Activated CD8-positive, alpha-beta memory T cell treated with anti-CD3 and anti-CD28 coated beads for 48 hours (primary cell): ENCODE measurements at regions not wholly inside any gene's neighbourhood (a gene's known extent, or its start where the extent isn't known, plus 50 kb on each side); places are given as distances from the start of the nearest gene placed in this dataset.
"Not testable (repeated sequence)": the region's sequence is repeated elsewhere in the genome, so short reads cannot be mapped to it uniquely, and the experiment has no call there.

Source experiments
- DNase-seq, 3 experiments: peaks; one replicate each; pipeline ENCODE4 v3.0.0-alpha.2; 2020; ENCODE audit warnings: low read depth in 2 of 3, low spot score in 2 of 3

DNA sequence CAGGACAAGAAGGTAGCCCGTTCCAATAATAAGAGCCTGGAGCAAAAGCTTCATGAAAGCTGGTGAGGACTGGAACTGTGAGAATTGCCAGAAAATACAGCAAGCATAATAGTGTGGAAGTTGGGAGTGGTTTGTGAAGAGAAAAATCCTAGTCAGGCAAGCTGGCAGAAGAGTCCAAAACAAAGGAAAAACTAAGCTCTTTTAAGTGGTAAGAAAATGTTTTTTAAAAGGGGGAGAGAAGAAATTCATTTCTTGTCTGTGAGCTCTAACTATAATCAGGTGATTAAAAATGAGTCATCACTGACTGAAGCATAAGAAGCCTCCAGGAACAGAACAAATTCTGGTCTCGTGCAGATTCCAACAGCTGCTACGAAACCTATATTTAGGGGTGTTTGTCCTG is 102.6 kb downstream of the CAAP1 start:
- no peak for DNase-seq

DNA sequence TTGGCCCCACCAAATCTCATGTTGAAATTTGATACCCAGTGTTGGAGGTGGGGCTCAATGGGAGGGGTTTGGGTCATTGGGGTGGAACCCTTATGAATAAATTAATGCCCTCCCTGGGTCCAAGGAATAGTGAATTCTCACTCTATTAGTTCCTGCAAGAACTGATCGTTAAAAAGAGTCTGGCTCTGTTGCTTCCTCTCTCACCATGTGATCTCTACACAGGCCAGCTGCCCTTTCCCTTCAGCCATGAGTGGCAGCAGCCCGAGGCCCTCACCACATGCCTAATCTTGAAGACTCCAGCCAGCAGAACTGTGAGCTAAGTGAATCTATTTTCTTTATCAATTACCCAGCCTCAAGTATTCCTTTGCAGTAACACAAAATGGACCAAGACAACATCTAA is 106.0 kb downstream of the CAAP1 start:
- DNase-seq: no peak

DNA sequence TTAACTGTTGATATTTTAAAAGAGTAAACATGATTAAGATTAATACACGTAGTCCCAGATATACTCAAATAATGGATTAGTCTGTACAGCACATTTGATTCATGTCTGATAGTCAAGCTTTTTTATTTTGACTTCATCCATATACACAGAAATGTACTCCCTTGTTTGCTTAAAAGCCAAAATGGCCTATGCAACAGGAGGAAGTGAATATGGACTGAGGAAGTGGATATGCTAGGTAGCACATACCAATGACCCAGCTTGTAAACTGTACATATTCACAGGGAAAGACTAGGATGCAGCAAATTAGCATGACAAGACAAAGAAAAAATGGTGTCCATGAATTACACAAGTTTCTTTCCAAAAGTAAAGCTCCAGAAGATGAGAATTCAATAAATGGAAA is 109.7 kb downstream of the CAAP1 start:
- no peak for DNase-seq

DNA sequence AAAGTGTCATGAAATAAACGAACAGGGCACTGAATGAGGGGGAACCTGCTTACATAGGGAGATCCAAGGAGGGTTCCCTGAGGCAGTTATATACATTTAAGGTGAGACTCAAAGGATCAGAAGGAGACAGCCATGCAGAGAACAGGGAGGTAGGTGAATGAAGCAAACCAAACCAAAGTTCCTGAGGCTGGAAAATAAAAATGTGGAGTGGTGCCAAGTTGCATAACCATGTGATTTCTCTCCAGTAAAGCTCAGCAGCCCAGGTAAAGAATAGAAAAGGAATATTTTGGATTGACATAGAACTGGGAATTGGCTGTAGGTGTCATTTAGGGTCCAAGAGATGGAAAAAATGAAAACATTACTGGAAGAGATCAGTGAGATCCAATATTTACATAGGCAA is 110.7 kb downstream of the CAAP1 start:
- no peak for DNase-seq

DNA sequence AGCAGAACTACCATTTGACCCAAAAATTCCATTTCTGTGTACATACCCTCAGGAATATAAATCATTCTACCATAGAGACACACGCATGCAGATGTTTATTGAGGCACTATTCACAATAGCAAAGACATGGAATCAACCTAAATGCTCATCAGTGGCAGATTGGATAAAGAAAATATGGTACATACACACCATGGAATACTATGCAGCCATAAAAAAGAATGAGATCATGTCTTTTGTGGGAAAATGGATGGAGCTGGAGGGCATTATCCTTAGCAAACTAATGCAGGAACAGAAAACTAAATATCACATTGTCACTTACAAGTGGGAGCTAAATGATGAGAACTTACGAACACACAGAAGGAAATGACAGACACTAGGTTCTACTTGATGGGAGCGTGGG is 112.3 kb downstream of the CAAP1 start:
- DNase-seq: not testable (repeated sequence)

DNA sequence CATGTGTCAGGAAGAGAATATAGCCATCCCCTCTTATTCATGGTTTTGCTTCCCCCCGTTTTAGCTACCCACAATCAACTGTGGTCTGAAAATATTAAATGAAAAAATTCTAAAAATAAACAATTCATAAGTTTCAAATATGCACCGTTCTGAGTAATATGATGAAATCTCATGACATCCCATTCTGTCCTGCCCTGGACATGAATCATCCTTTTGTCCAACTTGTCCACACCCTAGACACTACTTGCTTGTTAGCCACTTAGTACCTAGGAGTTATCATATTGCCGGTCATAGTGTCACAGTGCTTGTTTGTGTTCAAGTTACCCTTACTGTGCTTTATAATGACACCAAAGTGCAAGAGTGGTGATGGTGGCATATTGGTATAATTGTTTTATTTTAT is 113.5 kb downstream of the CAAP1 start:
- DNase-seq: no peak

DNA sequence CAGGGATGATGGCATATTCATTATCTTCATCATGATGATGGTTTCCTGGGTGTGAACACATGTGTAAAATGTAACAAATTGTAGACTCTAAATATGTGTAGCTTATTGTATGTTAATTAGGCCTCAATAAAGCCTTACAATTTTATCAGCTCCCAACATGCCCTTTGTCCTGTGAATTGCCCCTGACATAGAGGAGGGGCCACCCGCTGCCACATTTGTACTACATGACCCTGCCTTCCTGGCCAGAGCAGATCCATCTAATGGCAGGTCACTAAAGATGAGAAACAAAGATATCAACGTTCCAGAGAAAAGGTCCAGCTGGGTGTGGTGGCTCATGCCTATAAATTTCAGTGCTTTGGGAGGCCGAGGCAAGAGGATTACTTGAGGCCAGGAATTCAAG is 117.2 kb downstream of the CAAP1 start:
- no peak for DNase-seq

DNA sequence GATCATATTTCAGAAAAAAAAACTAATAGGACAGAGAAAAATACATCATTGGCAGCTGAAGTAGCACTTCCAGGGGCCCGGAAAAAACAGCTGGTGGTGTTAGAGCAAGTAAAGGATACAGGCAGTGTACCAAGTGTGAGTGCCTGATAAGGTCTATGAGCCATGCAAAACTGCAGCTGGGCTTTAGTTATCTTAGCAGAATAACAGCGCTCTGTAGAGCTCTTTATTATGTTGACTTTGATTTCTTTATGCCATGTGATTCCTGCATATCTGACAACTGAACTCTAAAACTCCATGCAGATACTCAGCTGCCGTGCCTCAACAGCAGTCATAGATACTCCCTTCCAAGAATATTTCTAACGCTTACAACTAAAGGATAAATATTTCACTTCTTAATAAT is 119.5 kb downstream of the CAAP1 start:
- no peak for DNase-seq

DNA sequence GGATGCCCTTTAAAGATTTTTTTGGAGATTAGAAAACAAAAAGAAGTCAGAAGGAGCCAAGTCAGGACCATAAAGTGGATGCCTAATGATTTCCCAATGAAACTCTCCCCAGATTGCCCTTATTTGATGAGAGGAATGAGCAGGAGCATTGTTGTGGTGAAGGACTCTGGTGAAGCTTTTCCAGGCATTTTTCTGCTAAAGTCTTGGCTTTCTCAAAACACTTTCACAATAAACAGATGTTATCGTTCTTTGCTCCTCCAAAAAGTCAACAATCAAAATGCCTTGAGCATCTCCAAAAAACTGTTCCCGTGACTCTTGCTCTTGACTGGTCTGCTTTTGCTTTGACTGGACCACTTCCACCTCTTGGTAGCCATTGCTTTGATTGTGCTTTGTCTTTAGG is 121.8 kb downstream of the CAAP1 start:
- no peak for DNase-seq

DNA sequence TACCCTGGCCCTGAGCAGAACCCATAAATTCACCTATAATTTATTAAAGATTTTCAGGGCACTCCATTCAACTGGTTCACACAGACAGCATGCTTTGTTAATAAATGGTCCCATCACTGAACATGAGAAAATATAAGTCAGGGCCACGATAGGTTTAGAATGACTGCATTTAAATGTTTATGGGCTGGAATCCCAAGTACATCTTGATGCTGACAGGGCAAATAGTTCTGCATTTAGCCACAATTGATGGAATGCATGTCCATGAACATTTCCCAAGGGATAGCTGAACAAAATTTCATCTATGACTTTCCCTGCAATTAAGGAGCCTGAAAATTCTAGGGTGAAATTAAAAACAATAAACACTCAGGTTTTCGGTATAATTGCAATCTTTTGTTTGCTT is 124.5 kb downstream of the CAAP1 start:
- no peak for DNase-seq

DNA sequence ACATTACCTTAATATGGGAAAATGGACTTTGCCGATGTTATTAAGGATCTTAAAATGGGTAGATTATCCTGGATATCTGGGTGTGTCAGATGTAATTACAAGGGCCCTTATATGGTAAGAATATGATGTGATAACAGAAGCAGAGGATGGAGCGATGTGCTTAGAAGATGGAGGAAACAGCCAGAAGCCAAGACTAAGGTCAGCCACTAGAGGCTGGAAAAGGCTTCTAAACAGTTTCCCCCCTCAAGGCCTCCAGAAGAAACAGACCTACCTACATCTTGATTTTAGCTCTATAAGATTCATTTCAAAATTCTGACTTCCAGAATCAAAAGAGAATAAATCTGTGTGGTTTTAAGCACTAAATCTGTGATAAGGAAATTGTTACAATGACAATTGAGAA is 131.9 kb downstream of the CAAP1 start:
- DNase-seq: no peak

DNA sequence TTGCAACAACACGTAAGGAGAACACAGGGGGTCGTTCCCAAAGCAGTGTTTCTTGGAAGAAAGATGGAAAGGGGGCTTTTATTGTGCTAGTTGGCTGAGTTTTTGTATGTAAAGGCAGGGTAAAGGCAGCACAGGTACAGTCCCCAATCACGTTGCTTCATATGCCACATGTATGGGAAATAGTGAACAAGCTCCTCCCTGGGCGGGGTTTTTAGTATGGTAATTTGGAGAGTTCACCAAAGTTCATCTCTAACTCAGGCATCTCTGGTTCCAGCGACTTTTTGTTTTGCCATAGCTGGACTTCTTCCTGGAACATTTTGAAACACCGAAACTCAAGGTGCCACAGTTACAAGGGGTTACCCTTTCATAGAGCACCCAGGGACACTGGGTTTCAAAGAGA is 133.9 kb downstream of the CAAP1 start:
- DNase-seq: no peak

DNA sequence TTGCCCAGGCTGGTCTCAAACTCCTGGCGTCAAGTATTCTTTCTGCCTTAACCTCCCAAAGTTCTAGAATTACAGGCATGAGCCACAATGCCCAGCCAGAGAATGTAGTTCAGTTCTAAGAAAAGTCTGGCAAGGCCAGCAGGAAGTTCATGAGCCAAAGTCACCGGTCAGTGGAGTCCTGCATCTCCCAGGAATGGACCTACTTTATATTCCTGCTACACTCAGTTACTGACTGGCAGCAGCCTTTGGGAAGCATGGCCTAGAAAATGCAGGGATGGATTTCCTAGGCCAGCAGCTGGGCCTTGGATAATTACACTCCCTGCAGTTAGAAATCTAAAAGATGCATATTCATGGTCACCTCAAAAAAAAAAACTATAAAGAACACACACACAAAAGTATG is 135.7 kb downstream of the CAAP1 start:
- no peak for DNase-seq

DNA sequence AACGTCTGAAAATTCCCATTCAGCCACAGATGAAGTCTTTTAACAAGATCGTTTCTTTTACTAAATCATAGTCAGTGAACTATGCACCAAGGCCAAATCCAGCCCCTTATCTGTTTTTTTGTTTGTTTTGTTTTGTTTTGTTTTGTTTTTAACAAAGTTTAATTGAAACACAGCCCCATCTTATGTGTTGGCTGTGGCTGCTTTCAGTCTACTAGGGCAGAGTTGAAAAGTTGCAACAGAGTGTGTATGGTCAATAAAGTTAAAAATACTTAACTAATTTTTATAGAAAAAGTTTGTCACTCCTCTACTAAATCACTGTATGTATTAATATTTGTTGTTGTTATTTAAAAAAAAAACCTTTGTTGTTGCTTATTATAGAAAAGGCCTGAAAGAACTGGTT is 137.1 kb downstream of the CAAP1 start:
- no peak for DNase-seq

DNA sequence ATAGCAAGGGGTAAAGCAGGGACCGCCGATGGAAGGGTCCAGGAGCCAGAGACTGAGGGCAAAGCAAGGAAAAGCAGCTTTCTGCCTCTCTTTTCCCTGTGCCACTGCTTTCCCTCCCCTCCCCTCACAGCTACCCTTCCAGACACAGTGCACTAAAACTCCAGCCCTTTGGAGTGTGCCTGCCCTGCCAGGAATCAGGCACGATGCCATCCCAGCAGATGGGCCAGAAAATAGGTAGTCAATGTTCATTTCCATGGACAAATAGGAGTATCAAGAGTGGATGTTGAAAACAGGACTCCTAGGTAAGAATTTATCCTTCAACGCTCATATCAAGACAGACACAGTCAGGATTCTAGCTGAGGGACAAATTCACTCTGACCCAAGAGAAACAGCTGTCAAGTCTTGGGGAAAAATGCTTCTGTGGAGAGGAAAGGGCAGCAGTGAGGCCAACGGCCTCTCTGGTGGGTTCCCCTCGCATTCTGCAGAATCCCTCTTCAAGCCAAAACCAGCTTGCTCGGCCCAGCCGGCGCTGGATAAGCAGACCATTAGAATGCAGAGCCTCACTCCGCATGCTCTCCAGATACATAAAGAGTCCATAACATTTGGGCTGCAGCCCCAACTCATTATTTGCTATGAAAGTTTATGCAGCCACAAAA is 138.0 kb downstream of the CAAP1 start:
- DNase-seq: no peak

DNA sequence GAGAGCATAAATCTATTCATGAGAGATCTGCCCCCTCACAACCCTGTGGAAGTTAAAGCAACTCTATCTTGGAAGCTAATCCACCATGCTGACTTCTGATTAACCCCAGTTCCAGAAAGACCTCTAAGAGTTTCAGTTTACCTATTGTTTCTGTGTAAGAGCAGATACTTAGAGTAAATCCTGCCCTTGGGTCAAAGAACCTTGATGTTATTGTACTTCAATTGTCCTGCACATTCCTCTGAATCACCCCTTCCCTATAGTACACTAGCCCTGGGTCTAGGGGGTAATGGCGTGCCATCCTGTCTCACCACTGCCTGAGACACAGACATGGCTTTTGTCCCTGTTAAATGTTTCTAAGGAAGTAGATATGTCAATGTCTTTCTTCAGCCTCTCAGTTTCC is 138.6 kb downstream of the CAAP1 start:
- no peak for DNase-seq

DNA sequence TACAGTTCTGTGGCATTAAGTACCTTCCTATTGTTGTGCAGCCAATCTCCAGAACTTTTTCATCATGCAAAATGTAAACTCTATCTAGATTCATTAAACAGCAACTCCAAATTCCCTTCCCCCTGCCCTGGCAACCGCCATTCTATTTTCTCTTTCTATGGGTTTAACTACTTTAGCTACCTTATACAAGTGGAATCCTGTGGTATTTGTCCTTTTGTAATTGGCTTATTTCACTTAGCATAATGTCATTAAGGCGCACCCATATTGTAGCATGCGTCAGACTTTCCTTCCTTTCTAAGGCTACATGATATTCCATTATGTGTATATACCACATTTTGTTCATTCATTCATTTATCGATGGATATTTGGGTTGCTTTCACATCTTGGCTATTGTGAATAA is 142.4 kb downstream of the CAAP1 start:
- DNase-seq: no peak

DNA sequence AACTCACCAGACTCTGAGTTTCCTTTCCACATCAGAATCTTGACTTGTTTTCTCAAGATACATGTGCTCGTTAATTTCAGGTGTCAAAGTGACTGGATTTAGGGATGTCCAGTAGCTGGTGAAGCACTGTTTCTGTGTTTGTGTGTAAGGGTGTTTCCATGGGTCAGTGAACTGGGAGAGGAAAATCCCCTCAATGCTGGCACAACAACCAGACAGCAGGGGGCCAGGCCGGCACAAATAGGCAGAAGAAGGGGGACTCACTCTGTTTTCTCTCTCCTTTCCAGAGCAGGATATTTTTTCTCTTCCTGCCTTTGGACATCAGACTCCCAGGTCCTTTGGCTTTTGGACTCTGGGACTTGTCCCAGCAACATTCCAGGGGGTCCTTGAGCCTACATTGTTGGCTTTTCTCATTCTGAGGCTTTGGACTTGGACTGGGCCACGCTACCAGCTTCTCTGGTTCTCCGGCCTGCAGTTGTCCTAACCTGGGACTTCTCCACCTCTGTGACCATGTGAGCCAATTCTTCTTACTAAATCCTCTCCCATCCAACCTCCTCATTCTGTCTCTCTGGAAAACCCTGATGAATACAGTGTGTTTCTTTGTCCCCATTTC is 144.0 kb downstream of the CAAP1 start:
- no peak for DNase-seq

DNA sequence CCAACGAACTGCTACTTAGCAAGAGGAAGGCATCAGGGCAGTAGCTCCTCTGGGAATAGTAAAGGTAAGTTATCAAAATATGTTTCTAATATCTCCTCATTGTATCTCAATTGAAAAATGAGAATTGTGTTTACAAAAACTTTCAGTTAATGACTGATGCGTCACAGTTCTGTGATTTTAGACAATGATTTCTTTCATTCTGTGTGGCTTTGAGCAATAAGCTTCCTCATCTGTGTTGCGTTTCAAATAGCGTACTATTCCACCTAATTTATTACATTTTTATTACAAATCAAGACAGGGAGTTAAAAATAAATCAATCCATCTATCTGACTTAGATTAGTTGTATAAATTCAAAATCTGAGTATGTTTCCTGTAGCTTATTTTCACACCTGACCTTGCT is 145.0 kb downstream of the CAAP1 start:
- no peak for DNase-seq

DNA sequence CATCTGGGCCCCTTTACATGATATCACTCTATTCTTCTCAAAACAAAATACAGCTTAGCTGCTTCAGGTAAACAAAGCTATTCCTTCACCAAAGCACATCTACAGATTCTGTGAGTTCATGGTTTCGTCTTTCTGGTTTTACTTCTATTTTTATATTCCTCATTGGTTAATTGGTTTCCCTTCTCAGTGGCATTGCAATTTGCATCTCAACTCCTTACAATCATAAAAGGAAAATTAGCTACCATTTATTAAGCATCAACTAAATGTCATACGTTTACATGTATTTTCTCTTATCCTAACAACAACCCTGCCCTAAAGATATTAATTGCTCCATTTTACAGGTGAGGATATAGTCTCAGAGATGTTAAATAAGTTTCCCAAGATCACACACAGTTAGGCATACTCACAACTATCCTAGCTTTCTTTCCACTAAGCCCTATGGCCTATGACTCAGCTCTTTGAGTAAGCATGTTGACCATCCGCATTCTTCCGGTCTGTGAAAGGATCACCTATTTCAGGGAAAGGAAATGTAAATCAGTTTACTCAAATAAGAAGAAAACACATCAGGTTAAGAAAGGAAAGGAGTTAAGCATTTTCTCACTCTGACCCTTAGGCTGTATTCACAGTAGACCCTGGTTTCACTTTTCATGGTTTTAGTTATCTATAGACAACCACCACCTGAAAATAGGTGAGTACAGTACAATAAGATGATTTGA is 146.1 kb downstream of the CAAP1 start:
- DNase-seq: no peak

DNA sequence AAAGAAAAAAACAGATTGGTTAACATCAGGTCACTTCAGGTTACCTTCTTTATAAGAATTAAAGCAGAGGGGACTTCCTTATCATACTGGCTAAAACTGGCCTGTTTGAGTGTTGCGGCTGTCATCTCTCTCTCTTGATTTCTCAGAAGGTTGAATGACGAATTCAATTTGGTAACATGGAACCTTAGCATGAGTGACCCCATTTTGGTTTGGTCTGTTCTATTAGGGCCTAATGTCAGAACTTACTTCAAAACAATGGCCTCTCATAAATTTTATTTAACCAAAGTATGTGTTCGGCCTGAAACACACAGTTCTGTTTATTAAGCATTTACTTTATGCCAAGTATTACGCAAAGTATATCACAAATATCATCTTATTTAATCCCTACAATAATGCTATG is 147.5 kb downstream of the CAAP1 start:
- DNase-seq: no peak

DNA sequence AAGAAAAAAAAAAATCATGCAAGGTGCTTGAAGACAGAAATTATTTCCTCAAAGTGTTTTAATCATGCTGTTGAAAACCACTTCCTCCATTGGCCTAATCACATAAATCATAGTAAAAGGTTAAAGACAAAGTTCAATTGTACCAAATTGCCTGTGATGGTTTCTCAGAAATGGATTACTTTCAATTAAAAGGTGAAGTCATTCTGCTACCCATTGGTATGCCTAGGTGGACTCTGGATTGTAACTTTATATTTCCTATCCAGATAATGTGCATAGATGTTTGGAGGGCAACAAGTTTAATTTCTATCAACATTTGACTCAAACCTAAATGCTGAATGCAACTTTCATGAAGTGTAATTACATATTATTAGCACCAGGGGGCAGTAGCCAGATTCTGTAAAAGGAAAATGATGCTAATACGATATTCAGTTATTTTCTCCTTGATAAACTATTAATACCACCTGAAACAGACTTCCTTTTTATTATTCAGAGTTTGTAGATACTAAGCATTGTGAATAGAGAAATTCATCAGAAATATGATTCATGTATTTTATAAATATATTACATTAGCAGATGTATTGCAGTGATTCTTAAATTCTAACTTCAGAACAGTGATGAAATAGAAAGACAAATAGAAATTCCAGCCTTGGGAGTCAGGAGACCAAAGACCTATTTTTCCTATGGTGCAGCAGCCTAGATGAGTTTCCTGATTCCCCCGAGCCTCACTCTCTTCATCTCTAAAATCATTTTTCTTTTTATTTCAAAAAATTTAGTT is 148.2 kb downstream of the CAAP1 start:
- DNase-seq: no peak
